ENCODE measurements at regions not wholly inside any gene's neighbourhood (a gene's known extent, or its start where the extent isn't known, plus 50 kb on each side); places are given as distances from the start of the nearest gene placed in this dataset.

GRCh38 chr16:55052741-55053415, 122.2 kb downstream of the IRX5 start:
- ATAC-seq (ENCODE audit: insufficient number of reproducible peaks, low FRiP score, low read depth) (no peak), DNase-seq (ENCODE audit: low spot score) (no peak)
- no peak overlapping the region for H3K4me3 ChIP-seq
- H3K27me3 ChIP-seq (replicated peaks; ENCODE audit: insufficient read depth) = peaks cover 10% of the 10 kb centered on the region
- no peaks in the 10 kb centered on the region for H3K4me1 ChIP-seq (ENCODE audit: control insufficient read depth in 1 of 2, low read depth in 2 of 2)
- no peak overlapping the region for H3K27ac ChIP-seq
- H3K36me3 ChIP-seq = no peaks in the 10 kb centered on the region
- TF ChIP-seq CTCF (IDR thresholded peaks at IDR 0.05) = no peak
- H3K9me3 ChIP-seq = no peaks in the 10 kb centered on the region

DNA sequence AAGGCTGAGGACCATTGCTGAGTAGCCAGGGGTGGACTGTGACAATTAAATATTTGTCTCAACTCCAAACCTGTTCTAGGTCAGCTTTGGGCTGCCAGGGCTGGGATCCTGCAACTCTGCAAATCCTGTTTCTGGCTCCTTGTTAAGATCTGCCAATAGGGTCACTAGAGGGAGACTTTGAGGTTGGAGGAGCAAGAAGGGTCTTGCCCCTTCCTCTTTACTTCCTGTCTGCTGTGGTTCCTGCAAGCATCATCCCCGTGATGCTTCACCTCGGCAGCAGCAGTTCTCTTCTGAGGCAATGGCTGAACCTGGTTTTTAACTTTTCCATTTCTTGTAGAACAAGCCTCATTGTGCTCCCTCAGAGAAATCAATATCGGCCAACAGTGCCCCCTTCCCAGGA, 124.6 kb downstream of the IRX5 start:
- H3K4me3 ChIP-seq = no peak overlapping the region
- H3K9me3 ChIP-seq = no peaks in the 10 kb centered on the region
- no peak for DNase-seq (ENCODE audit: low spot score)
- H3K4me1 ChIP-seq (ENCODE audit: control insufficient read depth in 1 of 2, low read depth in 2 of 2) = no peaks in the 10 kb centered on the region
- H3K27ac ChIP-seq = no peak overlapping the region
- ATAC-seq (ENCODE audit: insufficient number of reproducible peaks, low FRiP score, low read depth) = no peak
- H3K36me3 ChIP-seq = no peaks in the 10 kb centered on the region
- TF ChIP-seq CTCF (IDR thresholded peaks at IDR 0.05) = no peak
- H3K27me3 ChIP-seq (replicated peaks; ENCODE audit: insufficient read depth) = peaks cover 10% of the 10 kb centered on the region

DNA sequence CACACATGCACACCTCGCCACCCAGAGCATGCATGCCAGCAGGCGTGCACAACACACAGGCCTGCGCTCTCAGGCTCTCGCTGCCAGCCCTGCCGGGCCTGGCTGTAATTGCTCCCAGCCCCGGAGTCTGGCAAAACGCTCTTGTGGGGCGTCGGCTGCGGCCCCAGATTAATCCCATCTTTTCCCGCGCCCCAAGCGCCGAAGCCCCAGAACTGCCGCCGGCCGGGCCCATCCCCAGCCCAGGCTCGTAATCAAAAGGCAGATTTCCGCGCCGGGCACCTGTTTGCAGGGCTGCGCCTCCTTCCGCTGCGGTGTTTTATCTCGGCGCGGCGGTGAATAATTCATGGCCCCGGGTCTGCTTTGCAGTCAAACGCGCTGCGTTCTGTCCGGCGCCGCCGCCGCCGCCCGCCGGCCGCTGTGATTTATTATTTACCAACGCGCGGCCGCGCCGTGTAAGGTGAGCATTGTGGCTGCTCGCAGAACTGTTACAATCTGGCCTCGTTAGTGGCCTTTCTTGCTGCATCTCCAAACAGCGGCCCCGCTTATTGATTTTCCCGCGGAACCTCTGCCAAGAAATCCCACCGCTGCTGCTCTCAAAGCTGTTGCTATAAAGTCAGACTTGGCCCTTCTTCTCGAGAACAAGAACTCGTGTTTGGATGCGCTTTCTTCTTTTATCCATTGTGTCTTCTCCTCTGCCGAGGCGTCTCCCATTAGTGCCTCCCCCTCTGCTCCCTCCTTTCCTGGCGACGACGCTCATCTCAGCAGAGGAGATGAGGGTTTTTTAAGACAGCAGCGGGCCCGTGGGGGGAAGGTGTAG, 126.1 kb downstream of the IRX5 start:
- no peak for TF ChIP-seq CTCF (IDR thresholded peaks at IDR 0.05)
- no peak overlapping the region for H3K27ac ChIP-seq
- no peak for ATAC-seq (ENCODE audit: insufficient number of reproducible peaks, low FRiP score, low read depth)
- no peak for DNase-seq (ENCODE audit: low spot score)
- no peaks in the 10 kb centered on the region for H3K4me1 ChIP-seq (ENCODE audit: control insufficient read depth in 1 of 2, low read depth in 2 of 2)
- H3K27me3 ChIP-seq (replicated peaks; ENCODE audit: insufficient read depth) = peaks cover 10% of the 10 kb centered on the region
- no peaks in the 10 kb centered on the region for H3K9me3 ChIP-seq
- H3K36me3 ChIP-seq = no peaks in the 10 kb centered on the region
- H3K4me3 ChIP-seq = peak overlapping the region; percentile 8

- Histone ChIP-seq H3K36me3 (no peaks in the 10 kb centered on the region), H3K27me3 (replicated peaks; ENCODE audit: insufficient read depth) (peaks cover 10% of the 10 kb centered on the region), H3K4me3 (no peak overlapping the region), H3K27ac (no peak overlapping the region), H3K4me1 (ENCODE audit: control insufficient read depth in 1 of 2, low read depth in 2 of 2) (no peaks in the 10 kb centered on the region), H3K9me3 (no peaks in the 10 kb centered on the region)
- ATAC-seq (ENCODE audit: insufficient number of reproducible peaks, low FRiP score, low read depth) (no peak), DNase-seq (ENCODE audit: low spot score) (no peak)
- no peak for TF ChIP-seq CTCF (IDR thresholded peaks at IDR 0.05)
Measured at GRCh38 chr16:55057866-55058265, 127.2 kb downstream of the IRX5 start.

GRCh38 chr16:55058576-55058975, 127.9 kb downstream of the IRX5 start:
- H3K4me3 ChIP-seq = no peak overlapping the region
- H3K27me3 ChIP-seq (replicated peaks; ENCODE audit: insufficient read depth) = peaks cover 10% of the 10 kb centered on the region
- TF ChIP-seq CTCF (IDR thresholded peaks at IDR 0.05) = no peak
- H3K36me3 ChIP-seq = no peaks in the 10 kb centered on the region
- no peak overlapping the region for H3K27ac ChIP-seq
- no peaks in the 10 kb centered on the region for H3K4me1 ChIP-seq (ENCODE audit: control insufficient read depth in 1 of 2, low read depth in 2 of 2)
- no peak for ATAC-seq (ENCODE audit: insufficient number of reproducible peaks, low FRiP score, low read depth)
- no peaks in the 10 kb centered on the region for H3K9me3 ChIP-seq
- DNase-seq (ENCODE audit: low spot score) = no peak

All from thoracic aorta (tissue), 2 donors.